CD4-positive, CD25-positive, alpha-beta regulatory T cell (primary cell): ENCODE measurements at regions not wholly inside any gene's neighbourhood (a gene's known extent, or its start where the extent isn't known, plus 50 kb on each side); places are given as distances from the start of the nearest gene placed in this dataset.

ENCODE experiments used
- ATAC-seq, 2 donors: fragments of 150-1000 bp; cut with Tn5 transposase; one replicate each; pipeline ENCODE4 v1.10.0; 2021; ENCODE audit warnings: low read depth in 2 of 2, moderate number of reproducible peaks in 2 of 2, moderate library complexity in 1 of 2
- DNase-seq, 3 donors: peaks; one replicate each; pipeline versions ENCODE4 v3.0.0 to v3.0.0-alpha.2; 2012 to 2022; ENCODE audit warnings: mixed read lengths in 1 of 3
- H3K27ac ChIP-seq: one replicate; pipeline ENCODE4 v1.7.0; 2013; ENCODE audit warnings: mild to moderate bottlenecking, low read length; ENCODE audit not compliant: insufficient read depth, poor library complexity, severe bottlenecking
- H3K27me3 ChIP-seq: one replicate; pipeline ENCODE4 v1.7.0; 2013; ENCODE audit warnings: low read length; ENCODE audit not compliant: control insufficient read depth, insufficient read depth
- H3K36me3 ChIP-seq: one replicate; pipeline ENCODE4 v1.7.0; 2013; ENCODE audit warnings: mild to moderate bottlenecking, low read length, moderate library complexity; ENCODE audit not compliant: control insufficient read depth, insufficient read depth
- H3K4me1 ChIP-seq: 2 replicates; pipeline ENCODE4 v1.7.0; 2013; ENCODE audit warnings: mild to moderate bottlenecking, low read length; ENCODE audit not compliant: insufficient read depth, control insufficient read depth, poor library complexity, severe bottlenecking
- H3K4me3 ChIP-seq: one replicate; pipeline ENCODE4 v1.7.0; 2013; ENCODE audit warnings: low read depth, mild to moderate bottlenecking, low read length, moderate library complexity
- H3K9me3 ChIP-seq, 2 experiments: 1 replicate in 1 of 2; 2 replicates in 1 of 2; pipeline ENCODE4 v1.7.0; 2013; ENCODE audit warnings: low read length in 2 of 2, mild to moderate bottlenecking in 1 of 2, moderate library complexity in 1 of 2; ENCODE audit not compliant: control insufficient read depth in 2 of 2
- H3K27ac Mint-ChIP-seq, 3 donors: one replicate each; pipeline ENCODE4 v1.8.0; 2020 to 2022; ENCODE audit warnings: mild to moderate bottlenecking in 3 of 3, mixed read lengths in 3 of 3, moderate library complexity in 2 of 3
- H3K27me3 Mint-ChIP-seq: one replicate; pipeline ENCODE4 v1.8.0; 2022; ENCODE audit warnings: mild to moderate bottlenecking, mixed read lengths
- H3K36me3 Mint-ChIP-seq: one replicate; pipeline ENCODE4 v1.8.0; 2020; ENCODE audit warnings: mixed read lengths
- H3K4me1 Mint-ChIP-seq, 4 donors: one replicate each; pipeline ENCODE4 v1.8.0; 2020 to 2022; ENCODE audit warnings: mixed read lengths in 4 of 4, mild to moderate bottlenecking in 1 of 4
- H3K4me3 Mint-ChIP-seq, 4 donors: one replicate each; pipeline ENCODE4 v1.8.0; 2020 to 2022; ENCODE audit warnings: mild to moderate bottlenecking in 4 of 4, mixed read lengths in 4 of 4, moderate library complexity in 3 of 4
- H3K9me3 Mint-ChIP-seq, 7 donors: one replicate each; pipeline ENCODE4 v1.8.0; 2020 to 2022; ENCODE audit warnings: mixed read lengths in 7 of 7, mild to moderate bottlenecking in 3 of 7, moderate library complexity in 2 of 7

DNA sequence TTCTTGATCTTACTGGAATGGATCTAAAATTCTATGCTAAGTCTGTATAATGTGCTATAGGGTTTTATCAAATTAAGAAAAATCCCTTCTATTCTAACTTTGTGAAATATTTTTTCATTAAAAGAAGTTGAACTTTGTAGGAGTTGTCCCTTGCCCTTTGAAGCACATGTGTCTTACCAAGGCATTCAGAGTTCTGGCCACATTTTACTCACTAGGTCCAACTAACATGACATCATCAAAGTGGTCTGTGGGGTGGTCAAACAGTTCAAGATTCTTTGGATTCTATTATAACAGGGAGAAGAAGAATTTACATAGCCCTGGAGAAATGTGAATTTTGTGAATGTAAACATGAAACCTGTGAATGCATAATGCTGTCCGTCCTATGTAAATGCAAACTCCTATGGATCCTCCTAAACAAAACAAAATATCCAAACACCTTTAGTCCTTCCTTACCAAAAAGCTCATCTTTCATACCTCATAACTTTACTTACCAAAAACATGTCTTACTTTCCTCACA is 88.7 kb downstream of the EBNA1BP2 start:
- Histone ChIP-seq H3K4me1 (no peaks in the 10 kb centered on the region), H3K4me3 (no peak overlapping the region), H3K27me3 (no peaks in the 10 kb centered on the region), H3K27ac (no peak overlapping the region), H3K36me3 (no peaks in the 10 kb centered on the region), H3K9me3 (no peaks in the 10 kb centered on the region)
- Mint-ChIP-seq H3K4me1 (no peaks in the 10 kb centered on the region), H3K4me3 (no peak overlapping the region), H3K27ac (peak overlapping the region in 1 of 3 donors; percentile 12), H3K36me3 (no peaks in the 10 kb centered on the region), H3K27me3 (peaks cover 39% of the 10 kb centered on the region), H3K9me3 (no peaks in the 10 kb centered on the region)
- ATAC-seq: no peak
- no peak for DNase-seq

GRCh38 chr1:43082740-43083139 is 89.3 kb downstream of the EBNA1BP2 start:
- DNase-seq: no peak
- Mint-ChIP-seq H3K27ac (no peak overlapping the region), H3K36me3 (no peaks in the 10 kb centered on the region)

GRCh38 chr1:43077273-43077672 is 94.8 kb downstream of the EBNA1BP2 start:
- no peak overlapping the region for H3K27ac Mint-ChIP-seq
- Histone ChIP-seq H3K4me1 (no peaks in the 10 kb centered on the region), H3K4me3 (no peak overlapping the region), H3K27ac (no peak overlapping the region), H3K27me3 (no peaks in the 10 kb centered on the region), H3K36me3 (no peaks in the 10 kb centered on the region), H3K9me3 (no peaks in the 10 kb centered on the region)
- H3K9me3 Mint-ChIP-seq: no peaks in the 10 kb centered on the region
- peaks cover under 1% of the 10 kb centered on the region for H3K27me3 Mint-ChIP-seq
- DNase-seq (no peak), ATAC-seq (no peak)
- H3K36me3 Mint-ChIP-seq: no peaks in the 10 kb centered on the region
- peaks cover 0 to 7% (median 3%) of the 10 kb centered on the region in 4 donors for H3K4me1 Mint-ChIP-seq
- H3K4me3 Mint-ChIP-seq: no peak overlapping the region

More at GRCh38 chr1:43082740-43083139, 89.3 kb downstream of the EBNA1BP2 start:
- no peak overlapping the region for H3K4me3 ChIP-seq
- Mint-ChIP-seq H3K4me1 (no peaks in the 10 kb centered on the region), H3K27me3 (peaks cover 32% of the 10 kb centered on the region), H3K4me3 (no peak overlapping the region), H3K9me3 (no peaks in the 10 kb centered on the region)
- H3K36me3 ChIP-seq: no peaks in the 10 kb centered on the region
- ATAC-seq: no peak
- no peaks in the 10 kb centered on the region for H3K4me1 ChIP-seq
- no peak overlapping the region for H3K27ac ChIP-seq
- H3K27me3 ChIP-seq: no peaks in the 10 kb centered on the region
- no peaks in the 10 kb centered on the region for H3K9me3 ChIP-seq

DNA sequence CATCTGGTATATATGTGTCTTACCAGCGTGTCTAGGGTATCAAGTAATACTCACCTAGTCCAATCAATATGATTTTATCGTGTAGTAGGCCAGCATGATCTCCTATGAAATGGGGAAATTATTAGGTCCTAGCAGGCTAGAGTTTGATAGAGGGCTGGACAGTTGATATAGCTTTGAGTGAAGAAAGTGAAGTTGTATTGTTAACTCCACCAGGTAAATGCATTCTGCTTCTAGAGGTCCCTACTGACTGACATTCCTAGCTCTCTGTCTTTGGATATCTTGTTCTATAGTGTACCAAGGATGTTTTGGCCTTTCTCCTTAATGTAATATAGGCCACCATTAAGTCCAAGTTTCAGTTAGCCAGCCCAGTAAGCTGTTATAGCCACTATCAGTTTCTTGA is 97.4 kb downstream of the EBNA1BP2 start:
- Mint-ChIP-seq H3K27me3 (no peaks in the 10 kb centered on the region), H3K4me3 (no peak overlapping the region), H3K27ac (no peak overlapping the region), H3K36me3 (no peaks in the 10 kb centered on the region), H3K9me3 (no peaks in the 10 kb centered on the region), H3K4me1 (peaks cover 0 to 14% (median 3%) of the 10 kb centered on the region in 4 donors)
- Histone ChIP-seq H3K27me3 (no peaks in the 10 kb centered on the region), H3K36me3 (no peaks in the 10 kb centered on the region), H3K4me3 (no peak overlapping the region), H3K9me3 (no peaks in the 10 kb centered on the region), H3K27ac (no peak overlapping the region), H3K4me1 (no peaks in the 10 kb centered on the region)
- DNase-seq (no peak), ATAC-seq (no peak)

DNA sequence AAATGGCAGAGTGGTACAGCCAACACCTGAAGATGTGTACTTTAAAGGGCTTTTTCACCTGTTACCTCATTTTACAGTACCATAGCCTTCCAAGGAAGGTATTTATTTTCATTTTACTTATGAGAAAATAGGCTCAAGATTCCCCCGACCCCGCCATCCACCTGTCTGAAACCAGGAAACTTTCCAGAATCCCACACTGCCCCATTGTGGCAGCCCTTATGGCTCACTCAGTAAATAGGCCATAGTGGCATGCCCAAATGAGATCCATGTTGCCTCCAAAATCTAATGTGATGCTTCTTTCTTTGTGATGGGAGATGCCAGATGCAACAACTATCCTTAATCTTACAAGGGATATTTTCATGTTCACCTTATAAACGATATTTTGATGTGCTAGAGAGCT is 97.8 kb downstream of the EBNA1BP2 start:
- no peak for ATAC-seq
- H3K4me3 Mint-ChIP-seq: no peak overlapping the region
- H3K4me1 Mint-ChIP-seq: peaks cover 0 to 14% (median 4%) of the 10 kb centered on the region in 4 donors

GRCh38 chr1:43073490-43074230 is 98.4 kb downstream of the EBNA1BP2 start:
- Mint-ChIP-seq H3K4me1 (peaks cover 0 to 14% (median 4%) of the 10 kb centered on the region in 4 donors), H3K36me3 (no peaks in the 10 kb centered on the region), H3K27ac (no peak overlapping the region), H3K27me3 (no peaks in the 10 kb centered on the region), H3K4me3 (no peak overlapping the region), H3K9me3 (no peaks in the 10 kb centered on the region)
- Histone ChIP-seq H3K4me1 (peaks cover 1% of the 10 kb centered on the region), H3K4me3 (no peak overlapping the region), H3K27ac (no peak overlapping the region), H3K36me3 (no peaks in the 10 kb centered on the region), H3K9me3 (no peaks in the 10 kb centered on the region), H3K27me3 (no peaks in the 10 kb centered on the region)
- DNase-seq (peak; percentile 65 to 80 (median 76)), ATAC-seq (peak; percentile 77 to 85)

More for the DNA sequence above, 97.8 kb downstream of the EBNA1BP2 start:
- no peak for DNase-seq
- Histone ChIP-seq H3K4me1 (no peaks in the 10 kb centered on the region), H3K27me3 (no peaks in the 10 kb centered on the region), H3K4me3 (no peak overlapping the region), H3K9me3 (no peaks in the 10 kb centered on the region), H3K36me3 (no peaks in the 10 kb centered on the region), H3K27ac (no peak overlapping the region)
- Mint-ChIP-seq H3K36me3 (no peaks in the 10 kb centered on the region), H3K27me3 (no peaks in the 10 kb centered on the region), H3K9me3 (no peaks in the 10 kb centered on the region), H3K27ac (no peak overlapping the region)

- Histone ChIP-seq H3K27me3 (no peaks in the 10 kb centered on the region), H3K4me3 (no peak overlapping the region), H3K4me1 (peaks cover 8% of the 10 kb centered on the region), H3K36me3 (no peaks in the 10 kb centered on the region), H3K9me3 (no peaks in the 10 kb centered on the region), H3K27ac (no peak overlapping the region)
- Mint-ChIP-seq H3K4me1 (peaks cover 0 to 14% (median 9%) of the 10 kb centered on the region in 4 donors), H3K36me3 (no peaks in the 10 kb centered on the region), H3K4me3 (no peak overlapping the region), H3K9me3 (no peaks in the 10 kb centered on the region), H3K27me3 (no peaks in the 10 kb centered on the region), H3K27ac (peak overlapping the region in 1 of 3 donors; percentile 18)
- ATAC-seq (no peak), DNase-seq (no peak)
Measured at GRCh38 chr1:43072314-43072713, 99.8 kb downstream of the EBNA1BP2 start.

GRCh38 chr1:43071241-43071640 is 100.8 kb downstream of the EBNA1BP2 start:
- ATAC-seq (no peak), DNase-seq (no peak)
- Mint-ChIP-seq H3K9me3 (no peaks in the 10 kb centered on the region), H3K27ac (peak overlapping the region in 2 of 3 donors; percentile 88 to 92), H3K4me1 (peaks cover 0 to 16% (median 12%) of the 10 kb centered on the region in 4 donors), H3K36me3 (no peaks in the 10 kb centered on the region), H3K4me3 (peak overlapping the region in 1 of 4 donors; percentile 64), H3K27me3 (no peaks in the 10 kb centered on the region)
- Histone ChIP-seq H3K27me3 (no peaks in the 10 kb centered on the region), H3K27ac (no peak overlapping the region), H3K4me1 (peaks cover 8% of the 10 kb centered on the region), H3K4me3 (no peak overlapping the region), H3K36me3 (no peaks in the 10 kb centered on the region), H3K9me3 (no peaks in the 10 kb centered on the region)
